Activated T-helper 1 cell treated with anti-CD3 and anti-CD28 coated beads, Interleukin-2, amount 50 U/mL, for 16 hours (primary cell): ENCODE measurements at regions not wholly inside any gene's neighbourhood (a gene's known extent, or its start where the extent isn't known, plus 50 kb on each side); places are given as distances from the start of the nearest gene placed in this dataset.
"Not testable (repeated sequence)": the region's sequence is repeated elsewhere in the genome, so short reads cannot be mapped to it uniquely, and the experiment has no call there.

Experiments
- DNase-seq, 2 donors: peaks; one replicate each; pipeline ENCODE4 v3.0.0-alpha.2; 2020; ENCODE audit warnings: low read depth in 1 of 2, low spot score in 1 of 2

DNA sequence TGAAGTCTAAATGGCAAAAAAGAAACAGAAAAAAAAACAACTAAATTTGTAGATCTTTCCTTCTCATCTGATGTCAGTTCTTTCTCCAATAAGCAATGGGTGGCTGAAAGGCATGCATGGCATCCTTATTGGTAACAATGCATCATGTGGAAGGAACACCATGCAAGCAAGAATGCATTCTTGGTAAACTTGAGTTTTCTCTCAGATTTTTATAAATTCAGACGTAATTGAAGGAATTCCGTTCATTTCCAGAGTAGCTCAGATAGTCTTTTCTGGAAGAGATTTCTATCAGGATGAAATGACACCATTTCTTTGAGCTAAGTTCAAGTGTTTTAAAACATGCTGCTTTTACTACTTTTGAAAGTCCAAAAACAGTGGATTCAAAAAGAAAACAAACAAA, 373.0 kb downstream of the COG6 start:
- no peak for DNase-seq

DNA sequence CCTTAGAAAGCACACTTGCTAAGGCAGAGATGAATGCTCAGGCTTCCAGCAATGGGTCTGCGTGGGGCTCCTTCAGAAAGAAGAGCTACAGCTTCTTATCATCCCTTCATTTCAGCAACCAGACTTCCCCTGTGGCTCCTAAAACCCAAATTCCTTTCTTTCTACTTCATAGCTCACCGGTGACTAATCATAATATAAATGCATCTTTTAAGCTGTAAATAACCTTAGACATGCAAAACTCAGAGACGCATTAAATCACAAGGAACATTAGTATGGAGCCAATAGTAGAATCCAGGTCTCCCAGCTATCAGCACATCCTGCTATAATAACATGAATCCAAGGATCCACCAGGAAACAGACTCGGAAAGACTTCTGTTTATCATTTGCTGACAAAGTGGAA, 375.6 kb downstream of the COG6 start:
- DNase-seq: no peak

DNA sequence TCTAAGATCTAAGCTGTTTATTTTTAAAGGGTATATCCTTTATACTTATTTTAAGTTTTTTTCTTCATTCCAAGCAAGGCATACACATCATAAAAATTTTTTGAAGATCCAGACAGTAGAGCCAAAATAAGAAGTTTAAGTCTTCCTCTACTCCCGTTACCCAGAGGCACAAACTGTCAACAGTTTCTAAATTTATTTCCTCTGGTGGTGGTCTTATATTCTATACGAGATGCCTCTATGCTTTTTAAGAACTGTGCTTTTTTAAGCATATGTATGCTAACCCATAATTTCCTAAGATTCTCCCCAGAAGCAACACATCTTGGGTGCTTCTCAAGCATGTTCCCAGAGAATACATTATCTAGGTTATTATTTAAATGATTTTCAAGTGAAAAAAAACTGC, 383.6 kb downstream of the COG6 start:
- DNase-seq: no peak

DNA sequence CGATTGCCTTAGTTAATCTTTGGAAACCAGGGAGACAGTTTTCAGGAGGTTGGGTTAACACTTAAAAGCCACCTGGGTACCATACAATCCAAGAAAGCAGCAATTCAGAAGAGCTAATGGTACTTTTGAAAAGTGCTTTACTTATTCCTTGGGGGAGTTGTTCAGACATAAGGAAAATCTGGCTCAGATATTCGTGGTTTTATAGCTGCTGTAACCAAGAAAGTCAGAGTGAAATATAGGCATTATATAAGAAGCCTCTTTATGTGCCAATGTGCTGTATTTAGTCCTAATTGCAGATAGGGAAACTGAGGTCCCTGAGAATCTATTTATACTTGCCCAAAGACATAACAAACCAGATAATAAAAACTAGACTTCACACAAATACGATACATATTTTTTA, 387.5 kb downstream of the COG6 start:
- no peak for DNase-seq

DNA sequence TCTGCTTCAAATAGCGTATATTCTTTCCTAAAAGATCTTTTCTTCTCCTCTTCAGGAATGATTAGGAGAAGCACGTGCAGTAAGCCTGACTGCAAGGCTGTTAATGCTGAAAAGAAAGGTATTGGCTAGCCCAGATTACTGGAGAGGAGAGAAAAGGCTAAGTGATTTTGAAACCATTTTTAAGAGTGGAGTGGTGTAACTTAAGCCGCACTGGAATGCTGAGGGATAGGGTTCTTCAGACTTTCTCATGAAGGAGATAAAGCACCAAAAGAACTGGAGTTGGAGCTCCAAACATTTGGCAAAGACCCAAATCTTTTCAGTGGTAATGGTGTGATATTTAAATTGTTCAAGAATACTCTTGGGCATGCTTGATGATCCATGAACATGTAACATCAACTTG, 388.3 kb downstream of the COG6 start:
- no peak for DNase-seq

DNA sequence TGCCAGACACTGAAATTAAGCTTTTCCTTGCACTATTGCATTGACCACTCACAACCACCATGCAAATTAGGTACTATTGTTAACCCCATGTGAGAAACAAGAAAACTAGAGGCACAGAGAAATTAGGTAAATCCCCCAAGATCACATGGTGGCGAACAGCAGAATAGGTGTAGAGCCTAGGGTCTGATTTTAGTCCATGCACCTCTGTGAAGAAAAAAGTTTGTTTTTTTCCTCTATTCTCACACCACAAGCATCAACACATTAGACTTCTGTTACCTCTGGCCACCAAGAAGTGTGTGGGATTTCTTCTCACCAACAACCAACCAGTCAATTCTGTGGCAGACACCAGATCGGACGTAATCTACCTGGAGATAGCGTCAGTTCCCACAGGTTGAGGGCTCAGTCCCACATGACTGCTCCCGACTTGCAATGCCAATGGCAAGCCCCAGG, 391.9 kb downstream of the COG6 start:
- DNase-seq: no peak

DNA sequence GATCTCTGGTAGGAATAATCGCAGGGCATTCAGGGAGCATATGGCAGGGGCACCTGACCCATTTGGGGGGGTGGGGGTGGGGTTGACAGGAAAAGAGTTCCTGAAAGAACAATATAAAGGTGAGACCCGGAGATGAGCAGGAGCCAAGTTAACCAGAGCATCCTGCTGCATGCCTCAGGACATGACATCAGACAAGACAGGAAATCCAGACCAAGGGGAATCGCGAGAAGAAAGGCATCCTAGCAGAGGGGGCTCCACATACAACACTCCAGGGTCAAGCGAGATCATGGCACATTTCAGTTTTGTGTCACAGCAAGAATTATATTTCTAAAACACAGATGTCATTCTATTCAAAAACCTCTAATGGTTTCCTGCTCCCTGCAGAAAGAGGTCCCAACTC, 393.1 kb downstream of the COG6 start:
- no peak for DNase-seq

DNA sequence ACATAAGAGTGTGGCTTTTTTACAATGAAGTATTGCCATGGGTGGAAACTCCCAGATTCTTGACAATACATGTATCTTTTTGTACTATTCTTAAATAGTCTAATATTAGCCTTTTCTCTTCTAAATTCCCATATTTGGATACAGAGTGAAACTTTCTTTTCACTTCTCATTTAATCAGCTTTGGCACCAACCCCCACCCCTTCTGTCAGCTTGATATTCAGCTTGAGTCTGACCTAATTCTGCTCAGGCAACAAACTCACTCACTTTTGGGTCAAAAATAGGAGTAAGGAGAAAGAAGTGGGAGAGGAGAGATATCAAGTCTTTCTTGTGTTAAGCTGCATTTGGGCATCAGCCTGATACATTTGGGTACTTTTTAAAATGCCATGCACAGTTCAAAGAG, 397.5 kb downstream of the COG6 start:
- DNase-seq: no peak

DNA sequence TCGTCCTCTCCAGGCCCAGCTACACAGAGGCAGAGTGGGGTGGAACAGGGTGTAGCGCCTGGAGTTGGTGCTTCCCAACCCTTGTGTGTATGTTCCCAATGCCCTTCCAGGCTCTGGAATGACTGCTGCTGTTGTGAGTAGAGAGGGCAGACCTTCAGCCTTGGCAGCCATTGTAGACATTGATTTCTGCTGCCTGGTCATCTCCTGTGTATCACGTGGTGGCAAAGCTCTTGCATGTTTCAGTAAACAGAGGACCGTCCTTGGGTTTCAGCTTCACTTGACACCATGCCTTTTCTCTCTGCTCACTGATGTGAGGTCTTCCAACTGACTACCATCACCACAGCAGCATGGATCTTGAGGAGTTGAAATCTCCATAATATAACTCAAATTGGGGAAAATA, 397.9 kb downstream of the COG6 start:
- no peak for DNase-seq

DNA sequence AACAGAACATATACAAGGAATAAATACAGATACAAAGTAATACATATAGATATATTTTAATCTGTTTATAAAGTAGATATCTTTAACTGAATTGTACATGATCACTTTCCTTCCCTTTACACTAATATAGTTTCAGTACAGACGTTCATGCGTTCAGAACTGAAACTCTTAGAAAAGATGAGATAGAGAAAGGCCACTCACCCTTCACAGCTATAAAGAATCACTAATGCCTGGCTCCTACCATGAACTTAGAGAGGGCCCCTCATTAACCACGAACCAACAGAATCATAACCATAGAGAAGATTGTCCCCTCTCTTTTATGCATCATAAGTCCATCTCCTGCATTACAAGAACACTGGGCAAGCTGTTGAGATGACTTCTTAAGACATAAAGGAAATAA, 399.0 kb downstream of the COG6 start:
- not testable (repeated sequence) for DNase-seq

DNA sequence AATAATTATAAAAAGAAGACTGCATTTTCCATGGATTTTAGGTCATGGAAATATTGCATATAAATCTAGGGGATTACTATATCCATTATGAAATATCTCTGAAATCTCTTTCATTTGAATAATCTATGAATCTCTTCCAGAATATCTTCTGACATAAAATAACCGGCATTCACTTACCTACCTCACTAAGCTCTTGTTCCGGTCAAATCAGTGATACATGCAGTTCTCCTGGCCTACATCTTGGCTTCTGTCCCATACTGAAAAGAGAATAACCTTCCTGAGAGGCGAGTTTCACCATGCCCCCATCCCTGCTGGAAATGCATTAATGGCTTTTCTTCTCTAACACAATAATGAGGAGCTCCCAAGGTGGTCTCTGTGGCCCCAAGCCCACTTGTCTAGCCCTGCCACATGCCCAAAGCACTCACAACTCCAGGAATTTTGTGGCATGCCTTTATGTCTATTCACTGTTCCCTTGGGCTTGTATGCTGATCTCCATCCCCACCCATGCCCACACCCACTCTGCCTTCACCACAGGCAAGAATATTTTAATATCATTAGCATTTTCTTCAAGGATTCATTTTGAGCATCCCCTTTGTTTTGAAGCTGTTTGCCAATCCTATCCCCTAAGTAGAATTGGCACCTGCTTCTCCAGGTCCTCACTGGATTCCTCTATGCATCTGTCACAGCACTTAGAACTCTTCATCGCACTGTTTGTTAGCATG, 401.6 kb downstream of the COG6 start:
- DNase-seq: no peak

DNA sequence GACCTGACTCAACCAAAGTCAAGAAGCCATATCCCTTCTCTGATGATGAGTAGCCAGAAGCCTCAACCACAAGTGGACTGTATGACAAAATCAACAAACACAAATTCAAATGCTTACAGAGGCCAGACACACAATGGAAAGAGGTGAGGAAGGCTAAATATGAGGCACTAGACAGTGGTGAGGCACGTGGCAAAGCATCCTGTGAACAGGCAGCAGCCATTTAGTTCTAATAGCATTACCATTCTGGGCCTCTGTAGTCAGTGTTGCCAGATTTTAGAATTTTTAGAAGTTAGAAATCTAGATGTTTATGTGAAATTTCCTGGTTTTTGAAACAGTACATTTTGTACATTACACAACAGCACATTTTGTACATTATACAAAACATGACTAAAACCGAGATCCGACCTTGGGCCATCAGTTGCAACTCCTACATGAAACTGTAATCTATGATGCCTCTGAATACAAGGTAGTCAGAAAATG, 403.3 kb downstream of the COG6 start:
- no peak for DNase-seq

DNA sequence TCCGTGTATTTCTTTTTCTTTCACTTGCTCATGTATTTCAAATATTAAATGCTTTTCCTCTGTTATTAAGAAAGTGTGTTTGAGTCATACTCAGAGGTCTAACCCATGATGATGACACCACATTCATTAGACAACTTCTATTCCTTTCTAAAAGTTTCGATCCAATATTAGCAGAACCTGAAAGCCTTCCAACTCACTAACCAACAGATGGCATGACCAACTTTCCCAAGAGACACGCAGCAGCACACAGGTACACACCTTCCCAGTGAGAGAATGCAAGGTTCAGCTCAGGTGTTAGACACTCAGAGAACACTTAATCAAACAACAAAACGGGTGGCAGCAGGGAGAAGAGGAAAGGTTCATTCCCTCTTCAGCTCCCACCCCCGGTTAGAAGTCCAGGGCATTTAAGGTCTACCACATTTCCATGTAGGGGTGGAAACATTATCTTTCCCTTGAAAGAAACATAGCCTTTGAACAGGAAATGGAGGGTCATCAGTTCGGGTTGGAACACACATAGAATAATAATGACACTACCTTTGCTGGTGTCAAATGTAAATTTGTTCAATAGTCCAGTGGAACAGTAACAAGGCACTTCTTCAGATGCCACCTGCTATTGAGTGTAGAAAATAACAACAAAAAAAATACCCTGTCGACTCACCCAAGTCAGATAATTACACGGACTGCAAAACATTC, 404.2 kb downstream of the COG6 start:
- no peak for DNase-seq

DNA sequence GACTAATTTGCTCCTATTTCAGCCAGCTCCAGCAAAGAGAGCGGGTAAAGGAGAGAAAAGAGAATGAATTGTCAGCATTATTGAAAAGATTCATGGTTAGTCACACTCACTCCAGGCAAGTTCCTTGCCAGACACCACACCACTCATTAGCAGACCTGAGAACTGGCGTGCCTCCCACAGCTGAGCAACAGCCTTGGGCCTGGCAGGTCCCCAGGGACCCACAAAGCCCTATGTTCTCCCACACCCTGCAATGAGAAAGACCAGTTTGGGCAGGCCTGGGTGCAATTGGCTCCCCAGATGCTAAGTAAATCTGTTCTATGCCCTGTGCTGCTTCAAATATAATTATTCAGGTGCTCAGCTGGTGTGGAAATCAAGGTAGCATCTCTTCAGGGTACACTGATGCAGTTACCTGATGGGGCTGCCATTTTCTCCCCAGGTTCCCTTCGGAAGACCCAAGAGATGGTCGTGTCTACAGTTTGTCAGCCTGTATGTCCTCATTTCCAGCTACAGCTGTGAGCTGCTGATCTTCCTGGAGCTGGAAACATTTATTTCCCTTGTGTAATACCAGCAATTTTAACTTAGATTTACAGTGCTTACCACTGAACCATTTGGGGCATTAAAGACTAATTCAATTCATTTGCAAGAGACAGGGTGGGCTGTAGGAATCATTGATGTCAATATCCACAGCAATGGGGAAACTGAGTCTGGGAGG, 405.0 kb downstream of the COG6 start:
- DNase-seq: peak in 1 of 2 donors; percentile 19

DNA sequence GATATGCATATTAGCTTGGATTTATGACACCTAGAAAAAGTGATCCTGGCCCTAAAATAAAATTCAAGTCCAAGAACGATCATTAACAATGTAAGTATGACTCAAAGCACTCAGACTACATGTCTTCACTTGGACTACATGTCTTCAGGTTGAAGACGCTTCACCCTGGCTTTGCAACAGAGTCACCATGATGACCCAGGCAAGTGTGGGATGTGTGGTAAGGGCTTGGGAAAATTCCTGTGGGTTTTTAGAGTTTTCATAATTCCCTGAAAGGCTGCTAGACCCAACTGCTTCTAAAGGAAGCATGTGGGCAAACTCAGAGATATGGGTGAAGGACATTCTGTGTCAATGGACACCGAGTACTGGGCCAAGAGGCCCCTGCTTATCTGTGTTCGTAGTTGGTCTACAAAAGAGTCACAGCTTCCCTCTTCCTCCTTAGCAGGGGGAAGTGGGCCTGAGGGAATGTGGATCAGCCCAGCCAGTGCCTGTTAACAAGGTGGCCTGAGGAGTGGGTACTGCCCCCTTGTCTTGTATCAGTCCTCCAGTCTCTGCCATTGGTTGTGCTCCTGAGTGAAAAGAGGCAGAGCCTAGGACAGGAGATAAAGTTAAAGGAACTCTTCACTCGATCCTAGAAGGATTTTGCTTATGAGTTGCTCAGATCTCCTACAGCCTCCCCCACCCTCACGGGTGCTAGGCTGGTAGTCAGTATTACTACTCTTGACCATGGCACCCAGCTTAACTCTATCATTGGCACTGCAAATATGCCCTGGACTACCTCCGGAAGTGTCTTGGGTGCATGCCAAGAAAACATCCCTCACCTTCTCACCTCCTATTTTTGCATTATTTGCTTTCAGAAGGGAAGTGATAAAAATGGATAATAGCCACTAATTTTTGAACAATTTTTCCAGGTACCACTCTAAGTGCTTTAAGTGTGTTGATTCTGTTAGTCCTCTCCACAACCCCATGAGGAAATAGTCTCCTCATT, 406.3 kb downstream of the COG6 start:
- DNase-seq: no peak

DNA sequence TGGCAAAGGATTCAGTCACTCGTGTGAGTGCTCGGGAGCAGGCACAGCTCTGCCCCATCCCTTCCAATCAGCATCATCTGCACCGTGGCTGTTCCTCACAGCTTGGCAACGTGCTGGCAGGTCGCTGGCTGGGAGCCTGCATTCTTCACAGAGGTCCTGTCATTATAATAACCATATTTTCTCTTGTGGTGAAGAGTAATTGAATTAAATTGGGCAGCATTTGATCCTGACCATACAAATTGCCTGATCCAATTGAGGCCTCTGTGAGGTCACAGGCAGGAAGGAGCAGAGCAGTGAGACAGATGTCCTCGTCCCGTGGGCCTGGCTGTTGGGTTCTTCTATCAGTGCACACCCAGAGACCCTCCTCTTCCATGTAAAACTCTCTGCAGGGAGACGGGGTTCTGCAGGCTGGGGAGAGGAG, 407.8 kb downstream of the COG6 start:
- no peak for DNase-seq

DNA sequence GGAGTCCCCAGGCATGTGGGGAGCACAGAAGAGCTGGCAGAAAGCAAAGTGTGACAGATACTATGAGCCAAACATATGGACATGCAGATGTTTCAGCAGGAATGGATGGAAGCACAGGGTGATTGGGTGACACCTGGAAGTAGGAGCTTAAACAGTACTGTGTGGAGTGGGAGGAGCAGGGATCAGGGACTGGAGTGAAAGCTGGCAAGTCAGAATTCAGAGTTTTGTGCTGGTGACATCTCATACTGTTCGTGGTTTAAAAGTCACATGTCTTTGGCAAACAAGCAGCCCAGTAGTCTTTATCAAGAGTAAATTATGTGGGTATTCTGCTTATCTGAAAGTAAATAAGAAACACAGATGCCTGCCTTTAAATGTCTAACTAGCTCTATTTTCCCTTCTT, 408.2 kb downstream of the COG6 start:
- DNase-seq: no peak

DNA sequence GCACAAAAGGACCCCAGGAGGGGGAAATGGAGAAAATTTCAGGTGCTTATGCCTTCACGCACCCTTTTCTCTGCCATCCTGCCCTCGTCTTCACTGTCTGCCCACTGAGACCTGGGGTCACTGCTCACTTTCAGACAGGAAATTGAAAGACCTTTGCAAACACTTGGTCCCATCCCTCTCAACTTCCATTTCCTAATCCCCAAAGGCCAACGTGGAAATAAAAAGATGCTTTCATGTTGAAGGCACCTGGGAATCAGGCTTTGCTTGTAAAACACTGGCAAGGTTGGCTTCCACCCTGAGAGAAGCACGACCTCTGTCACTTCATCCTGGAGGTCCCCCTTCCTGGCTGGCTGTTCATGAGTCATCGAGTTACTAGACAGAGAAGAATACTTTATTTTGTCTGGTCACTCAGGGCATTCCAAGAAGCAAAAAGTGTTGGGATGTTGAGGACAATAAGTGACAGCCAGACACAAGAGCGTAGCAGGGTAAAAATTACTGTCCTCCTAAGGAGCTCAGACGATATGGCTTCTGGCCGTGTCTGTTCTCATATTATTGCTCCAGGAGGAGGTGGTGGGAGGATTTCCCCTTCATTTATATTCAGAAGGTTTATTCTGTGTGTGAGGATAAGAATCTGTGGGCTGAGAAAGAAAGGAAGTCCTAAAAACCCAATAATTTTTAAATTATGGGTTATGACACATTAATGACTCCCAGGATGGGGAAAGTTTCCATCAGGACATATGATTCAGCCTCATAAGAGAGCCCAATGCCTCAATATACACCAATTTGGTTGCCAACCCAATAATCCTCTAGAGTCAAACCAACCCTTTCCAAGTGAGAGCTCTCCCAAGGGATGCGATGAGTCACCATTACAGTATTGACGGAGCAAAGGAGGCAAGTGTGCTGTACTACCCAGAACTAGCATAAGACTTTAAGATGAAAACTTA, 409.0 kb downstream of the COG6 start:
- no peak for DNase-seq

DNA sequence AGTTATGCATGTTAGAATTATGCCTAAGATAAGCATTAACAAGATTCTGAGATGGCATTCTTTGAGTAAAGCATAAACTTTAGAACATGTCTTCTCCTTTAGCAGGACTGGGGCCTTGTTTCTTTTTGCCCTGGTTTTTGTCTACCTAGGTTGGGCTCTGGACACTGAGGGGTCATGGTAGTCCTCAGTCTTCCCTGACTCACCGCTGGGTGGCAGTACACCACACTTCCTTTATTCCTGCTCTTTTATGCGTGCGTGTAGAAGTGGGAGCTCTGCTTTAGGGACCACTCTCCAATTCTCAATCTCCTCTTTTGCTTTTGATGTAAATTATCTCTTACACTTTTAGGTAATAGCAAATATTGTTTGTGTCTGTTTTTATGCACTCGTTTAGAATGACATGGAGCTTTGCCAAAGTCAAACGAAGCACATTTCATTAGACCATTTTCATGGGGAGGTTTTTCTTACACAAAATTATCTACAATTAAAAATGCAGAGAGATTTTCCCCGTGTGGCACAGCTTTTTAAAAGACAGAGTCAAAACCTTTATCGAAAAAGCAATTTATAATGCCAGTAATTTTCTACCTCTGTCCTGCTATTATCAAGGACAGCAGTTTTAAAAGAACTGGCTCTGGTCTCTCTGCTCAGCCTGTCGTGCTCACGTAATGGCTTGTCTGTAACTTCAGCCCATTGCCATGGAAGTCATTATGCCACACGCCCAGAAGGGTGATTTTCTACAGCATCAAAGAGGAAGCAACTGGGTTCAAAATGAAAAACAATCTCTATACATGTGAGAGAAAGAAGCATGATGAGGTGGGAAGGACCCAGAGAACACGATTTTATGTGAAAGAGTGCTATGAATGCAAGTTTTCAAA, 413.9 kb downstream of the COG6 start:
- DNase-seq: peak; percentile 47 to 55
